ENCODE measurements at regions not wholly inside any gene's neighbourhood (a gene's known extent, or its start where the extent isn't known, plus 50 kb on each side); places are given as distances from the start of the nearest gene placed in this dataset.

DNA sequence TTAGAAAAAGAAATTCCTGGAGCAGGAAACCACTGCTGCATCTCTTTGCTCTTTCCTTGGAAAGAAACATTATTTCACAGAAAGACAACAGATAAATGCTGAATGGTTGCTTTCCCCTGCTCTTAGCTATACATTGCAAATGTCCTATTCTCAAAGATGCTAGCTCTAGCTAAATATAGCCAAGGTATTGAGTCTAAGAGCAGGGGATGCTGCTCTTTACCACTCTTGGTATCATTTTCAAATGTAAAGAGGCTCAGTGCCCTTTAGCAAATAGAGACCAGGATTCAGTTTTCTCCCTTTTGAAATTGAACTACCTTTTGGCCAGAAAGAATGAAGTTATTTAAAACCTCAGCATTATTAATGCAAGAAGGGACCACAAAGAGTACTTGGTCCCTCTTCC, 104.0 kb upstream of the FUT8 start:
- DNase-seq = no peak

DNA sequence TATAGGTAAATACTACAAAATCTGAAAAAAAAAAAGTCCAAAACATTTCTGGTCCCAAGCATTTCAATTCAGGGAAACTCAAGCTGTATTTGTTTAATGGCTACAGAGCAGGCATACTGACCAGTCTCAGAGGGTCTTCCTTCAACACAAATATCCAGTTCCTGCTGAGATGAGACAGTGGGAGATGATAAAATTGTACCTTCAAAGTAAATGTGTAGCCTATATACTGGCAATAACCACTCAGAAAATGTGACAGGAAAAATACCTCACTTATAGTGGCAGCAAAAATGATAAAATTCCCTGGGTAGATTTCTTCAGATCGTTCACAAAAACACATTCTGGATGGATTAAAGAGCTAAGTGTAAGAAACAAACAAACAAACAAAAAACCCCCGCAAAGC, 102.0 kb upstream of the FUT8 start:
- no peak for DNase-seq

DNA sequence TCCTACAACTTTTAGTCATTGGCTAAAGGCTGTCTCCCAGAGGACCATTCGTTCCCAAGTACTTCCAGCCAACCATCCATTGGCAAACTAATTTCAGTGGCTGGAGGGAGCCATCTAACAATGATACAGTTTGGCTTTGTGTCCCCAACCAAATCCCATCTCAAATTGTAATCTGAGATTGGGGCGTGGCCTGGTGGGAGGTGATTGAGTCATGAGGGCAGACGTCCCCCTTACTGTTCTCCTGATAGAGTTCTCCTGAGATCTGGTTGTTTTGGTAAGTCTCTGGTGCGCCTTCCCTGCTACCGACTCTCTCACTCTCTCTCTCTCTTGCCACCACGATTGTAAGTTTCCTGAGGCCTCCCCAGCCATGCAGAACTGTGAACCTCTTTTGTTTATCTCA, 99.7 kb upstream of the FUT8 start:
- DNase-seq = no peak

DNA sequence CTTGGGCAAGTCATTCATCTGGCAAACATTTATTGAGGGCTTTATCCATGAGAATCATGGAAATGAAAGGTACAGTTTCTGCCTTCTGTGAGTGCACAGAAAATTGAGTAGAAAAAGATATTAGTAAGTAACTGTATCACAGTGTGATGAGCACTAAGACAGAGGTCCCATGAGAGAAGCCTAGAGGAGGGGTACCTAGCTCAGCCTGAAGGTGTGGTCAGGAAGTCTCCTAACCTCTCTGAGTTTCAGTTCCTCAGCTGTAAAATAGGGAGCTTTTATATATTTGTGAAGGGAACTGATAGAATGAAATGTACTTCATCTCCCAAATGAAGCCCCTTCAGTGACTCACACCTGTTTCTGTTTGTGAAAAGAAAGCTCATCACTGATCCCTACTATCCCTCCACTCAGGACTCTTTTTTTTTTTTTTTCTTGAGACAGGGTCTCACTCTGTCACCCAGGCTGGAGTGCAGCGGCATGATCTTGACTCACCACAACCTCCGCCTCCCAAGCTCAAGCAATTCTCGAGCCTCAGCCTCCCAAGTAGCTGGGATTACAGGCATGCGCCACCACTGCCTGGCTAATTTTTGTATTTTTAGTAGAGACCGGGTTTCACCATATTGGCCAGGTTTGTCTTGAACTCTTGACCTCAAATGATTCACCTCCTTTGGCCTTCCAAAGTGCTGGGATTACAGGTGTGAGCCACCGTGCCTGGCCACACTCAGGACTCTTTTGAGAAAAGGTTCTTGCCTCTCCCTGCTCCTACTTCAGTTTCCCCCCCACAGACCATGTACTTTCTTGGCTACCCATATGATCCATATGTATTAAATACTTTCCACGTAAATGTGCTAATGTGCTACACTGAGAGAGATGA, 93.7 kb upstream of the FUT8 start:
- no peak for DNase-seq

DNA sequence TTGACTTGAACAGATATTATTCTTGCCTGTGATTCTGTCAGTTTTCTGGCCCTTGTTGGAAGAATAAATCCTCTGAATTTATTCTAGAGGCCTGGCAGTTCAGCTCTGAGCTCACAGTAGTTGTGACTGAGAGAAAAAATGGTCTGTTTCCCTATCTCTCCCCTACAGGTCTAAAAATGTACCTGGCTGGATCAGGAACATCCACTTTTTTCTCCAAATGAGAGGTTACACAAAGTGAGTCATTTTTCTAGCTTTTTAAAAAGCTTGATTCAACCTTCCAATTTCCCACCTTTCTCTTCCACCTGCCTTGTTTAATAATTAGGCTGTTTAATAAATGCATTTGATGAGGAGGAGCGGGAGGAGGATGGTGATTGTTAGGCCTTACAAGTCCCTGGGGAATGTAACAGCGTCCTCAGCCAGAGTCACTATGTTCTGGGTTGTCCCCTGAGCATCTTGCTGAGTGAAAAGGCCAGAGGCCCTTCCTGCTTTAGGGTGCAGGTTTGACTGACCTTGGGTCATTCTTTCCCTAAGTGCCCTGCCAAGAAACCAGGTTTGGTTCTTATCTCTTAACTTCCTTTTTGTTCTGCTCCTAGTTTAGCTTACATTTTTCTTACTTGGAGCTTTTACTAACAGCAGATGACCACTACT, 91.7 kb upstream of the FUT8 start:
- no peak for DNase-seq

DNA sequence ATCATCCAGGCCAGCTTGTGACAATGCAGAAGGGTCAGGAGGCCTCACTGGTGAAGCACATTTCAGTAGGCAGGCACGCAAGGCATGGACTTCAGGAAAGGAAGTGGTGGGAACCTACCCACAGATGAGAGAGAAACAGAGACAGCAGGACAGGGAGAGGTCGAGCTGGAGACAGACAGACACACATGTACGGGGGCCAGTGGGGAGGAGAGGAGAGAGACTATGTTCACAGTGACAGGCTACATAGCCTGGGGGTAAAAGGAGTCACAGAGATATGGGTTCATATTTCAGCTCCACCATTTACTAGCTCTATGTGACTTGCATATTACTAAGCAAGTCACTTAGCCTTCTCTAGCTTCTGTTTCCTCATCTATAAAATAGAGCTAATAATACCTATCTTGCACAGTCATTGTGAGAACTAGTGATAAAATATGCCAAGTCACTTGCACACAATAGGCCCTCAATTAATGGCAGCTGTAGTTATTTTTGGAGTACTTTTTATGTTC, 91.1 kb upstream of the FUT8 start:
- peak in 1 of 56 donors; percentile 3 for DNase-seq

DNA sequence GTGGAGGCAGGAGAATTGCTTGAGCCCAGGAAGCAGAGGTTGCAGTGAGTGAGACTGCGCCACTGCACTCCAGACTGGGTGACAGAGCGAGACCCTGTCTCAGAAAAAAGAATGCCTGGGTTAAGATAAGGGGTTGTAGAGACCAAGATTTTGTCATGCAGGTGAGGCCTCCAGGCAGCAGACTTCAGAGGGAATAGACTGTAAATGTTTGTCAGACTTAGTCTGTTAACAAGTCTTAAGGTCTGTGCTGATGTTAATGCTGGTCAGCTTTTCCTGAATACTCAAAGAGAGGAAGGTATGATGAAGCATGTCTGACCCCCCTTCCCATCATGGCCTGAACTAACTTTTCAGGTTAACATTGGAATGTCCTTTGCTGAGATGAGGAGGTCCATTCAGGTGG, 83.0 kb upstream of the FUT8 start:
- no peak for DNase-seq

DNA sequence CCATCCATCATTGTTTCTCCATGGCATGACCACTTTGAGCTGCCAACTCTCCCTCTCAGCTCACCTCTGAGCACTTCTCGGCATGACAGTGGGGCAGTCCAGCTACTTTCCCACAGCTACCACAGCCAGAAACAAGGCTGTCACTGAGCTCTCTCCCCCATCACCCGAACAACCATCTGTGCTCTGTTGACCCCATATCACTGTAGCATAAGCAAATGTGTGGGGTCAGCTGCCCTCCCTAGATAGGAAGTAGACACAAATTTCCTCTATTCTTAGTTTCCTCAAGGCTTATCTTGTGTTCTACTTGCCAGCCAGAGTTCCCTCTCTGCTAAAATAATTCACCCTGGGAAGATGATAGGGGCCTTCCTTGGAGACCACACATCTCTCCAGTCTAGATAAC, 82.6 kb upstream of the FUT8 start:
- no peak for DNase-seq

DNA sequence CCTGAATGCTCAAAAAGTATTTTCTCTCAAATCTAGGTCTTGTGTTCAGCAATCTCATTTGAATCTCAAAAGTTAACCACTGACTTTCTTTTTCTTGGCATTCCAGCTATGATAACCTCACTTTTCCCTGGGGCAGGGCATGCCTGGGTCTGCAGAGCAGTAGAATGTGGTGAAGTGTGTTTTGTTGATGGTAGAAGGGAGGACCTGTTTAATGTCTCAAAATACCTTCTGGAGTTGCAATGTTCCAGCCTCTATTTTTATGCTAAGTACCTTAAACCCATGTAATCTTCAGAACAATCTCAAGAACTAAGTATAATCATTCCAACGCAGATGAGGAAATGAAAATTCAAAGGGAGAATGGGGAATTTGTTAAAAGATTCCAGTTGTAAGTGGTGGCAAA, 82.1 kb upstream of the FUT8 start:
- no peak for DNase-seq

DNA sequence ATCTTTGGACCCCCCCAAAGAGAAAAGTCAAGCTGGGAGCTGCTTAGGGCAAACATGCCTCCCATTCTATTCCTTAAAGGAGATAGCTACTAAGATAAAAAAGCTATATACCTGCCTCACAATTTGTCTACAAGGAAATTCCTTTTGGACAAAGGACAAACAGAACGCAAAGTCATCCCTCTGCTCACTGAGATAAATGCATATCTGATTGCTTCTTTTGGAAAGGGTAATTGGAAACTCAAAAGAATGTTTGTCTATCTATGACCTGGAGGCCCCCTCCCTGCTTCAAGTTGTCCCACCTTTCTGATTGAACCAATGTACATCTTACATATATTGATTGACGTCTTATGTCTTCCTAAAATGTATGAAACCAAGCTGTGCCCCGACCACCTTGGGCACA, 80.9 kb upstream of the FUT8 start:
- DNase-seq = no peak

DNA sequence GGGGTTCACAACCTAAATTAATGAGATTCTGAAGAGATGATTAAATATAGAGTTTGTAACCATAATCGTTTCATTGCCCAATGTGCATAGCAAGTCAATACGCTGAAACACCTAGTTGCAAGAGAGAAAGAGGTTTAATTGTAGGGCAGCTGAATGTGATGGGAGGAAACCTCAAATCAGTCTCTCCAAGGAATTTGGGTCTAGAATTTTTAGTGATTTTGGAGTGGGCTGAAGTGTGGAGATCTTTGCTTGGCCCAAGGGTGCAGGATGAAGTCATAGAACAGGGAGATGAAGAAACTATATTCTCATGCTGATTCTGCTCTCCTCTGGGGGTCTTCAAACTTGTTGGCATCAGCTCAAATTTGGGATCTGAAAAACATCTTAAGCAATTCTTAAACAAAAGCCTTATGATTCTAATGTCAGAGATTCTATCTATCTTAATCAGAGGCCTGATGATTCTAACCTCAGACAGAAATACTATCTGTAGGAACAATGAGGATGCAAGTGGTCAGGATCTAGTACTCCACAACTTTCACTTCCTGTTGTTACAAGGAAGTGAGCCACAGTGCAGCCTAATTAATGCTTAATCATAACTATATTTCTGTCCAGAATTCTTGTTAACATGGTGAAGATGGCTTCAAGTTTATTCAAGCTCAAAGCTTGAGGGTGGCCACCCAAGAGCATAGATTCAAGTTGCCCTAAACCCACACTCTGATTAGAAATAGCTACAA, 80.2 kb upstream of the FUT8 start:
- no peak for DNase-seq

DNA sequence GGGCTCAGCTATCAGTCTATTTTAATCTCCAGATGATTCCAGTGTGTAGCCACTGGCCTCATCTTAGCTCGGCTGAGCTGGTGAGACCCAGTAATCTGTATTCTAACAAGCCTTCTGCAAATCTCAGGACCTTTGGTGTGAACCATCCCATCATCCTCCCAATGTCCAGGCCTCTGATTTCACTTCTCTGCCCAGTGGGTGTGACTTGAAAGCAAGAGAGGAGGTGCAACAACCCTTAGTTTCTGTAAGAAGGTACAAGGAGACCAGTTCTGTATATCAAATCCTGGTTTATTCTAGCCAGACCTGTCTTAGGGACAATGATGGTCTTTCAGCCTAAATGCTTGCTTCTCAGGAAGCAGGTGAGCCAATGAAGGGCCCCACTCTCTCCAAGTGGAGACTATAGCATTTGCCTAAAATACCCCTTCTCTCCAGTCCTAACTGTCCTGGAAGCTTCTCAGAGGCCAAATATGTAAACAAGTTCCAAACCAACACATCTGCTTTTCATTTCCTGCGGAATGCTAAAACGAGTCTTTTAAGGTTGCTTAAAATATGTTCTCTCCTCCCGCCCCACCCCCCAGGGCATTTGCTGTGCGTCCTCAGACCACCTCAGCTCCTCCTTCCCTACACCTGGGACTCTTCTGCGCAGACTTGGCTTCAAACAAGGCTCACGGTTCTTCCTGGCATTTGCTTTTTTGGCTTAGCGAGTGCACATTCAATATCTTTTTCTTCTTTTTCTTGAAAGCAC, 78.4 kb upstream of the FUT8 start:
- DNase-seq = no peak

DNA sequence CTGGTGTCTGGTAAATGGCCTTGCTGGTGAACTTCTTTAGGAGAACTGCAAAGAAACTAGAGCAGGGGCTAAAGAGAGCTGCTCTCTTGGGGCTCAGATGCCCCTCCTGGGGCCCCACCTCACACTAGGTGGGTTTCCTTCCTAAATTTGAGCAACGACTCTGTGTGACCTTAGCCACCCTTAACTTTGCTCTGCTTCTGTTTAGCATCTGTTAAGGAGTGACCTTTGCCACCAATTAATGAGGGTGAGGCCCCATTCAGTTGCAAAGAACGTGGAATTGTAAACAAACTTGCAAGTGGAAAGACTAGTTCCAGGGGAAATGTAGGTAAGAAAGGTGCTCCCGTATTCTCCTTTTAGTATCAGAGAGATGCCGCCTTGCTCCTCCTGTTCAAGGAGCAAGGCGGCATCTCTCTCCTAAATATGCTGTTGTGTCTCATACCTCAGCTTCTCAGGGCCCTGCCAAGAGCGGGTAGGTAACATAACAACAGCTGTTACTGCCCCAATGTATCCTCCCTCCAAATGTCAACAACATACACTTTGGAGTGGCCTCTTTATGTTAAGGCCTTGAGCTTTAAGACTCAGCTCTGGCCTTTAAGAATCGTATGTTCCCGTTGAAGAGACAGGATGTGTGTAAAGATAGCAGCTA, 77.6 kb upstream of the FUT8 start:
- no peak for DNase-seq

DNA sequence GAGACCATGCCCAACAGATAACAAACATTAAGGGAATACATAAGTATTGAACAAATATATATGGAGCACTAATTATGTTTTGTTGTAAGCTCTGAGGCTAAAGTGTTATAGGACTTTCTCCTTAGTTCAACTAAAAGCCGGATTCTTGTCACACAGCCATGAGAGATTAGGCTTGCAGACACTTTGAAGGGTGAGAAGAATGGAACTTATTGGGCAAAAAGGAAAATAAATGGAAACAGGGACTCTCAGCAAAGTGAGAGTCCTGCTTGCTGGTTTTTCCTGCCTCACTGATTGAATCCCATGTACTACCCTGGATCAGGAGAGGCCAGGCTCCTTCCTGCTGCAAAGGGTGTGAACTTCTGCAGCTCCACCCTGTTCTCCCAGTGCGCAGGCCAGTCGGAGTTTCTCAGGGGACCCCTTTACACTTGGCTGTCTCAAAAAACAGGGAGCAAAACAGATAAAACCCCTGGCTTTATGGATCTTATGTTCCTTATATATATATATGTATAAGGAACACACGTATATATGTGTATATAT, 77.1 kb upstream of the FUT8 start:
- no peak for DNase-seq

DNA sequence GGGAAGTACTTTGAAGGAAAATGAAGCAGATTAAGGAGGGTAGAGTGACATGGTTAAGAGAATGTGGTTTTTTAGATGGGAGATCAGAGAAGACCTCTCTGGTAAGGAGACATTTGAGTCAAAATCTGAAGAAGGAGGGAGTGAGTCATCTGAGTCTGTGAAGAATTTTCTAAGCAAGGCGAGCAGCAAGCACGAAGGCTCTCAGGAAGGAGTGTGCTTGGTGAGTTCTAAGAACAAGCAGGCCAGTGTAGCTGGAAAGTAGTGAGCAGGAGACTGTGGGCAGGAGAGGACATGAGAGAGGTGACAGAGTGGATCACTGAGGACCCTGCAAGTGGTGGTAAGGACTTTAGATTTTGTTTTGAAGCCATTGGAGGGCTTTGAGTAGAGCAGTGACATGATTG, 76.3 kb upstream of the FUT8 start:
- no peak for DNase-seq

DNA sequence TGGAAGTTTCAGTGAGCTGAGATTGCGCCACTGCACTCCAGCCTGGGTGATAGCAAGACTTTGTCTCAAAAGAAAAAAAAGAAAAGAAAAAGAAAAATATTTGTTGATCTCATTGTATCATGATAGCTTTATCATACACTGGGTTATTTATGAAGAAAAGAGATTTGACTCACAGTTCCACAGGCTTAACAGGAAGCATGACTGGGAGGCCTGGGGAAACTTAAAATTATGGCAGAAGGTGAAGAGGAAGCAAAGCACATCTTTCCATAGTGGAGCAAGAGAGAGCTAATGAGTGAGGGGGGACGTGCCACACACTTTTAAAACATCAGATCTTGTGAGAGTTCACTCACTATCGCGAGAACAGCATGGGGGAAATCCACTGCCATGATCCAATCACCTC, 72.7 kb upstream of the FUT8 start:
- DNase-seq = no peak

DNA sequence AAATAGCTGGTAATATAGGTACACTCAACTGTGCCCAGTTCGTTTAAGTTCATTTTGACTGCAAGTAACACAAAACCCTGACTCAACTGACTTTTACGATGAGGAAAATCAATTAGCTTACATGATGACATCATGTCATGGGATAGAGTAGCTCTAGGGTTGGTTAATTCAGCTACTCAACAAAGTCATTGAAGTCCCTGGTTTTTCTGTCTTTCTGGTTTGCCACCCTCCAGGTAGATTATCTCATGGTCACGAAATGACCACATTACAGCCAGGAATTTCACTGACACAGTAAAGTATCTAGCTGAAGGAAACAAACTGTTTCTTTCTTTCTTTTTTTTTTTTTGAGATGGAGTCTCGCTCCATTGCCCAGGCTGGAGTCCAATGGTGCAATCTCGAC, 68.5 kb upstream of the FUT8 start:
- DNase-seq = no peak

DNA sequence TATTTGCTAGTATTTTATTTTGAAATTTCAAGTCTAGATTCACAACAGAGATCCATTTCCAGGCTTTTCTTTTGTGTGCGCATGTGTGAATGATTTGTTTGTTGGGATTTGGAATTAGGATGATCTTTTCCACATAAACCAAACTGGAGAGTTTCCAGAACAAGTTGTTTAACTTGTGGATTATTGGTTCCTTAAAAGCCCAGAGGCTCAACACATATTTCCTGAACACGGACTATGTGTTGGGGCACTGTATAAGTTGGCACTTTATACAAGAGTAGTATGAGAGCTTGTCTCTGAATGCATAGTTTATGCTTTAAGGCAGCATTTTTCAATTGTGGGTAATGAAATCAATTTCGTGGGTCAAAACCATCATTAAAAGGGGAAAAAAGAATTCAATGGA, 67.3 kb upstream of the FUT8 start:
- DNase-seq = no peak

DNA sequence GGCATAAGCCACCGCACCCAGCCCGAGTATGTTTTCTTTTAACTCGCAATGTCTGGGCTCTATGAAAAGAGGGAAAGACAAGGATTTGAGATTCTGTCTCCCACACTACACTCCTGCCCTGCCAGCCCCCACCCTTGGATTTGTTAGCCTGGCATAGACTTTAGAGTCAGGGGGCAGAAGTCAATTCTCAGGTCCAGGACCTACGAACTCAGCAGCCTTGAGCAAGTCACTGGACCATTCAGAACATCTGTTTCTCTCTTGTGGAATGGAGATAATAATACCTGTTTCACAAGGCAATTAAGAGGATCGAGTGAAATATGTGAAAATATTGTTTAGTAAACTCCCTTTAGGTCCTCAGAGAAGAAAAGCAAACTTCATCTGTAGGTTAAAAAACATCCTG, 66.1 kb upstream of the FUT8 start:
- no peak for DNase-seq

DNA sequence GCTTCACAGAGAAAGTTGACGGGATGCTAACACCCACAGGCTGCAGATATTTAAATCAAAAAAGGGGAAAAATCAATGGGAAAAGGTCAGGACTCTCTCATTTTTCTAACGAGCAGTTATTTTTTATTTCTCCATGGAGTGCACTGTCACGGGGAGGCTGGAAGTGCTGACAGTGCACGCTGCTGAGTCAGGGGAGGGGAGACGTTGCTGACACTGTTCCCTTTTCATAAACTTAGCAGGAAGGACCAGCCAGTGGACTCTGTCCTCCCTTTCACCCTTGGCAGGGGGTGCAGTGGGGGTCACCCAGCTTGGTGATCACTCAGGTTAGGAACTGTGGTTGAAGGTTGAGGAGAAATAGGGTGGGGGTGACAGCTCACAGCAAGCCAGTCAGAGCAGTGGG, 65.6 kb upstream of the FUT8 start:
- DNase-seq = peak in 9 of 56 donors; percentile 2 to 28 (median 6)

DNA sequence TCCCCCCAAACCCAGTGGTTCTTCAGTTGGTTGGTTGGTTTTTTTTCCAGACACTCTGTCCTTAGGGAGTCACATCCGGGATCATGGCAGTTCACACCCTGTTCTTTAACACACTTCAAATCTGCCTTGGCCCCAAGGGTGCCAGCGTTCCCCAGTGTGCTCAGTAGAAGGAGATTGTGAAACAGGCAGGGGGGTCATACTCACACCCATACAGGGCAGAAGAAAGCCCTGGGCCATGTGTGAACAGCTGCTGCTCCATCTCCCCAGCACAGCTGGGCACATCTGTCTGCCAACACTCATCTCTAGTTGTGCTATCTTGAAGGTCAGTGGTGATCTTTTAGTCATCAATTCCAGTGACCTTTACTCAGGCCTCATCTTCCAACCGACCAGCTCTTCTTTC, 64.4 kb upstream of the FUT8 start:
- no peak for DNase-seq

Measured in amygdala (tissue), 56 donors.